ENCODE measurements at regions not wholly inside any gene's neighbourhood (a gene's known extent, or its start where the extent isn't known, plus 50 kb on each side); places are given as distances from the start of the nearest gene placed in this dataset.

GRCh38 chr9:20284601-20285289 is 337.6 kb downstream of the MLLT3 start:
- no peaks in the 10 kb centered on the region for H3K79me2 ChIP-seq (ENCODE audit: control insufficient read depth, insufficient read depth, low read length)
- H4K5ac ChIP-seq (ENCODE audit: low read length), result no peak overlapping the region
- H3K79me1 ChIP-seq (ENCODE audit: low read length), result no peaks in the 10 kb centered on the region
- no peak overlapping the region for H3K4ac ChIP-seq (ENCODE audit: low read depth, low read length)
- no peak overlapping the region for H2BK120ac ChIP-seq (ENCODE audit: low read depth, low read length)
- H2BK15ac ChIP-seq (replicated peaks; ENCODE audit: low read depth), result no peak overlapping the region
- H3K9ac ChIP-seq (ENCODE audit: low read length), result no peak overlapping the region
- H3K27ac ChIP-seq (ENCODE audit: low read depth, low read length), result no peak overlapping the region
- H3K36me3 ChIP-seq (ENCODE audit: control insufficient read depth, insufficient read depth, low read length), result no peaks in the 10 kb centered on the region
- no peak for DNase-seq
- no peak overlapping the region for H3K23ac ChIP-seq (ENCODE audit: low read length)
- no peak overlapping the region for H3K4me3 ChIP-seq (ENCODE audit: low read length)
- no peak overlapping the region for H3K56ac ChIP-seq (ENCODE audit: low read length)
- no peak overlapping the region for H3K4me2 ChIP-seq (ENCODE audit: low read length)
- H2BK5ac ChIP-seq (ENCODE audit: low read length), result no peak overlapping the region
- H3K18ac ChIP-seq (ENCODE audit: low read length), result no peak overlapping the region
- no peak overlapping the region for H2AK5ac ChIP-seq (ENCODE audit: low read length)
- no peaks in the 10 kb centered on the region for H3K27me3 ChIP-seq (ENCODE audit: insufficient read depth, low read length, poor library complexity)
- H4K8ac ChIP-seq (ENCODE audit: low read depth, low read length), result no peak overlapping the region
- H3K4me1 ChIP-seq (ENCODE audit: control insufficient read depth, low read depth, low read length), result no peaks in the 10 kb centered on the region
- no CpG with 5 or more reads among the region's 3 CpGs for WGBS (ENCODE audit: extremely low coverage, insufficient coverage, low lambda C conversion rate)

GRCh38 chr9:20280330-20280729 is 342.0 kb downstream of the MLLT3 start:
- Histone ChIP-seq H3K18ac (ENCODE audit: low read length) (no peak overlapping the region), H4K8ac (ENCODE audit: low read depth, low read length) (no peak overlapping the region), H3K56ac (ENCODE audit: low read length) (no peak overlapping the region), H3K4me1 (ENCODE audit: control insufficient read depth, low read depth, low read length) (no peaks in the 10 kb centered on the region), H3K4me3 (ENCODE audit: low read length) (no peak overlapping the region), H4K5ac (ENCODE audit: low read length) (no peak overlapping the region), H3K36me3 (ENCODE audit: control insufficient read depth, insufficient read depth, low read length) (no peaks in the 10 kb centered on the region), H3K4ac (ENCODE audit: low read depth, low read length) (no peak overlapping the region), H2BK120ac (ENCODE audit: low read depth, low read length) (no peak overlapping the region), H3K4me2 (ENCODE audit: low read length) (no peak overlapping the region), H2BK5ac (ENCODE audit: low read length) (no peak overlapping the region), H3K27me3 (ENCODE audit: insufficient read depth, low read length, poor library complexity) (no peaks in the 10 kb centered on the region), H3K79me2 (ENCODE audit: control insufficient read depth, insufficient read depth, low read length) (no peaks in the 10 kb centered on the region), H3K27ac (ENCODE audit: low read depth, low read length) (no peak overlapping the region), H3K23ac (ENCODE audit: low read length) (no peak overlapping the region), H3K79me1 (ENCODE audit: low read length) (no peaks in the 10 kb centered on the region), H2AK5ac (ENCODE audit: low read length) (no peak overlapping the region), H2BK15ac (replicated peaks; ENCODE audit: low read depth) (no peak overlapping the region), H3K9ac (ENCODE audit: low read length) (no peak overlapping the region)
- DNase-seq, result no peak
- no CpG with 5 or more reads among the region's 3 CpGs for WGBS (ENCODE audit: extremely low coverage, insufficient coverage, low lambda C conversion rate)

- no peak overlapping the region for H3K4ac ChIP-seq (ENCODE audit: low read depth, low read length)
- H2BK120ac ChIP-seq (ENCODE audit: low read depth, low read length), result no peak overlapping the region
- H2BK5ac ChIP-seq (ENCODE audit: low read length), result no peak overlapping the region
- H3K4me3 ChIP-seq (ENCODE audit: low read length), result no peak overlapping the region
- H2BK15ac ChIP-seq (replicated peaks; ENCODE audit: low read depth), result no peak overlapping the region
- no peak overlapping the region for H4K5ac ChIP-seq (ENCODE audit: low read length)
- no peaks in the 10 kb centered on the region for H3K79me2 ChIP-seq (ENCODE audit: control insufficient read depth, insufficient read depth, low read length)
- no peak overlapping the region for H3K56ac ChIP-seq (ENCODE audit: low read length)
- no peaks in the 10 kb centered on the region for H3K79me1 ChIP-seq (ENCODE audit: low read length)
- no CpG with 5 or more reads among the region's 2 CpGs for WGBS (ENCODE audit: extremely low coverage, insufficient coverage, low lambda C conversion rate)
- H2AK5ac ChIP-seq (ENCODE audit: low read length), result no peak overlapping the region
- H3K27me3 ChIP-seq (ENCODE audit: insufficient read depth, low read length, poor library complexity), result no peaks in the 10 kb centered on the region
- H3K36me3 ChIP-seq (ENCODE audit: control insufficient read depth, insufficient read depth, low read length), result no peaks in the 10 kb centered on the region
- H3K18ac ChIP-seq (ENCODE audit: low read length), result no peak overlapping the region
- H3K4me2 ChIP-seq (ENCODE audit: low read length), result no peak overlapping the region
- H3K27ac ChIP-seq (ENCODE audit: low read depth, low read length), result no peak overlapping the region
- no peaks in the 10 kb centered on the region for H3K4me1 ChIP-seq (ENCODE audit: control insufficient read depth, low read depth, low read length)
- no peak overlapping the region for H3K9ac ChIP-seq (ENCODE audit: low read length)
- no peak overlapping the region for H3K23ac ChIP-seq (ENCODE audit: low read length)
- no peak for DNase-seq
- H4K8ac ChIP-seq (ENCODE audit: low read depth, low read length), result no peak overlapping the region
These were observed 345.5 kb downstream of the MLLT3 start for GRCh38 chr9:20276762-20277161.

GRCh38 chr9:20271723-20272122 is 350.6 kb downstream of the MLLT3 start:
- Histone ChIP-seq H3K18ac (ENCODE audit: low read length) (no peak overlapping the region), H3K4ac (ENCODE audit: low read depth, low read length) (no peak overlapping the region)

GRCh38 chr9:20271096-20271495 is 351.2 kb downstream of the MLLT3 start:
- H3K4me3 ChIP-seq (ENCODE audit: low read length), result no peak overlapping the region
- no peak overlapping the region for H3K4me2 ChIP-seq (ENCODE audit: low read length)
- H3K9ac ChIP-seq (ENCODE audit: low read length), result no peak overlapping the region
- no peaks in the 10 kb centered on the region for H3K27me3 ChIP-seq (ENCODE audit: insufficient read depth, low read length, poor library complexity)
- peak overlapping the region; percentile 76 for H3K56ac ChIP-seq (ENCODE audit: low read length)
- no peaks in the 10 kb centered on the region for H3K79me1 ChIP-seq (ENCODE audit: low read length)
- H3K4ac ChIP-seq (ENCODE audit: low read depth, low read length), result no peak overlapping the region
- no peak overlapping the region for H3K18ac ChIP-seq (ENCODE audit: low read length)
- no peak overlapping the region for H3K27ac ChIP-seq (ENCODE audit: low read depth, low read length)
- H3K79me2 ChIP-seq (ENCODE audit: control insufficient read depth, insufficient read depth, low read length), result no peaks in the 10 kb centered on the region
- DNase-seq, result no peak
- peak overlapping the region; percentile 66 for H3K23ac ChIP-seq (ENCODE audit: low read length)
- H2BK120ac ChIP-seq (ENCODE audit: low read depth, low read length), result no peak overlapping the region
- no peak overlapping the region for H2BK15ac ChIP-seq (replicated peaks; ENCODE audit: low read depth)
- H4K8ac ChIP-seq (ENCODE audit: low read depth, low read length), result no peak overlapping the region
- peak overlapping the region; percentile 88 for H2BK5ac ChIP-seq (ENCODE audit: low read length)
- H4K5ac ChIP-seq (ENCODE audit: low read length), result no peak overlapping the region
- no peak overlapping the region for H2AK5ac ChIP-seq (ENCODE audit: low read length)
- H3K36me3 ChIP-seq (ENCODE audit: control insufficient read depth, insufficient read depth, low read length), result no peaks in the 10 kb centered on the region
- peaks cover 6% of the 10 kb centered on the region for H3K4me1 ChIP-seq (ENCODE audit: control insufficient read depth, low read depth, low read length)
- no CpG with 5 or more reads among the region's 1 CpG for WGBS (ENCODE audit: extremely low coverage, insufficient coverage, low lambda C conversion rate)

More at GRCh38 chr9:20271723-20272122, 350.6 kb downstream of the MLLT3 start:
- Histone ChIP-seq H3K27me3 (ENCODE audit: insufficient read depth, low read length, poor library complexity) (no peaks in the 10 kb centered on the region), H4K5ac (ENCODE audit: low read length) (no peak overlapping the region), H3K56ac (ENCODE audit: low read length) (no peak overlapping the region), H3K4me1 (ENCODE audit: control insufficient read depth, low read depth, low read length) (peaks cover 6% of the 10 kb centered on the region), H2BK15ac (replicated peaks; ENCODE audit: low read depth) (no peak overlapping the region), H2BK120ac (ENCODE audit: low read depth, low read length) (no peak overlapping the region), H3K79me1 (ENCODE audit: low read length) (no peaks in the 10 kb centered on the region), H3K9ac (ENCODE audit: low read length) (no peak overlapping the region), H3K4me2 (ENCODE audit: low read length) (no peak overlapping the region), H2AK5ac (ENCODE audit: low read length) (no peak overlapping the region), H3K23ac (ENCODE audit: low read length) (no peak overlapping the region), H4K8ac (ENCODE audit: low read depth, low read length) (no peak overlapping the region), H3K79me2 (ENCODE audit: control insufficient read depth, insufficient read depth, low read length) (no peaks in the 10 kb centered on the region), H3K27ac (ENCODE audit: low read depth, low read length) (no peak overlapping the region), H3K36me3 (ENCODE audit: control insufficient read depth, insufficient read depth, low read length) (no peaks in the 10 kb centered on the region), H2BK5ac (ENCODE audit: low read length) (no peak overlapping the region), H3K4me3 (ENCODE audit: low read length) (no peak overlapping the region)
- WGBS (ENCODE audit: extremely low coverage, insufficient coverage, low lambda C conversion rate), result no CpG with 5 or more reads among the region's 2 CpGs
- no peak for DNase-seq

GRCh38 chr9:20270161-20270560 is 352.1 kb downstream of the MLLT3 start:
- Histone ChIP-seq H3K4me2 (ENCODE audit: low read length) (no peak overlapping the region), H2AK5ac (ENCODE audit: low read length) (no peak overlapping the region), H3K36me3 (ENCODE audit: control insufficient read depth, insufficient read depth, low read length) (no peaks in the 10 kb centered on the region), H3K79me2 (ENCODE audit: control insufficient read depth, insufficient read depth, low read length) (no peaks in the 10 kb centered on the region), H3K4me1 (ENCODE audit: control insufficient read depth, low read depth, low read length) (peaks cover 6% of the 10 kb centered on the region), H4K8ac (ENCODE audit: low read depth, low read length) (no peak overlapping the region), H3K4me3 (ENCODE audit: low read length) (no peak overlapping the region), H3K27ac (ENCODE audit: low read depth, low read length) (peak overlapping the region; percentile 4), H2BK15ac (replicated peaks; ENCODE audit: low read depth) (no peak overlapping the region), H3K18ac (ENCODE audit: low read length) (no peak overlapping the region), H2BK5ac (ENCODE audit: low read length) (no peak overlapping the region), H3K23ac (ENCODE audit: low read length) (no peak overlapping the region), H3K27me3 (ENCODE audit: insufficient read depth, low read length, poor library complexity) (no peaks in the 10 kb centered on the region), H3K9ac (ENCODE audit: low read length) (no peak overlapping the region), H4K5ac (ENCODE audit: low read length) (no peak overlapping the region), H3K56ac (ENCODE audit: low read length) (no peak overlapping the region), H2BK120ac (ENCODE audit: low read depth, low read length) (peak overlapping the region; percentile 90), H3K4ac (ENCODE audit: low read depth, low read length) (no peak overlapping the region), H3K79me1 (ENCODE audit: low read length) (no peaks in the 10 kb centered on the region)
- no peak for DNase-seq
- whole genome bisulfite sequencing (ENCODE audit: extremely low coverage, insufficient coverage, low lambda C conversion rate), result no CpG with 5 or more reads among the region's 1 CpG

Data from mesendoderm (in vitro differentiated cells).